ENCODE measurements at regions not wholly inside any gene's neighbourhood (a gene's known extent, or its start where the extent isn't known, plus 50 kb on each side); places are given as distances from the start of the nearest gene placed in this dataset.
"Not testable (repeated sequence)": the region's sequence is repeated elsewhere in the genome, so short reads cannot be mapped to it uniquely, and the experiment has no call there.

- no peak for DNase-seq
Observed at GRCh38 chr9:71364186-71364955, 242.9 kb upstream of the TRPM3 start.

- DNase-seq = no peak
Observed at GRCh38 chr9:71363286-71363961, 242.0 kb upstream of the TRPM3 start.

- DNase-seq = no peak
Observed at GRCh38 chr9:71361357-71361756, 239.9 kb upstream of the TRPM3 start.

GRCh38 chr9:71357346-71357745, 235.9 kb upstream of the TRPM3 start:
- DNase-seq = peak; percentile 1

- DNase-seq = no peak
Observed at GRCh38 chr9:71355884-71356283, 234.5 kb upstream of the TRPM3 start.

GRCh38 chr9:71353720-71354119, 232.3 kb upstream of the TRPM3 start:
- DNase-seq = no peak

GRCh38 chr9:71352837-71353236, 231.4 kb upstream of the TRPM3 start:
- no peak for DNase-seq

- no peak for DNase-seq
Observed at GRCh38 chr9:71349218-71349617, 227.8 kb upstream of the TRPM3 start.

- no peak for DNase-seq
Observed at GRCh38 chr9:71333321-71333720, 211.9 kb upstream of the TRPM3 start.

- DNase-seq = no peak
Observed at GRCh38 chr9:71331603-71332002, 210.2 kb upstream of the TRPM3 start.

- no peak for DNase-seq
Observed at GRCh38 chr9:71329873-71330272, 208.5 kb upstream of the TRPM3 start.

- no peak for DNase-seq
Observed at GRCh38 chr9:71326360-71326759, 204.9 kb upstream of the TRPM3 start.

- DNase-seq = no peak
Observed at GRCh38 chr9:71323357-71323756, 201.9 kb upstream of the TRPM3 start.

GRCh38 chr9:71322311-71322710, 200.9 kb upstream of the TRPM3 start:
- no peak for DNase-seq

- DNase-seq = no peak
Observed at GRCh38 chr9:71308454-71308853, 187.0 kb upstream of the TRPM3 start.

- no peak for DNase-seq
Observed at GRCh38 chr9:71306134-71306533, 184.7 kb upstream of the TRPM3 start.

- DNase-seq = no peak
Observed at GRCh38 chr9:71303351-71303750, 181.9 kb upstream of the TRPM3 start.

GRCh38 chr9:71302776-71303175, 181.4 kb upstream of the TRPM3 start:
- DNase-seq = no peak

- DNase-seq = no peak
Observed at GRCh38 chr9:71295928-71296327, 174.5 kb upstream of the TRPM3 start.

GRCh38 chr9:71286146-71286545, 164.7 kb upstream of the TRPM3 start:
- DNase-seq = no peak

GRCh38 chr9:71285191-71285656, 163.8 kb upstream of the TRPM3 start:
- DNase-seq = peak; percentile 64

- not testable (repeated sequence) for DNase-seq
Observed at GRCh38 chr9:71282116-71282515, 160.7 kb upstream of the TRPM3 start.

- no peak for DNase-seq
Observed at GRCh38 chr9:71279151-71279739, 157.8 kb upstream of the TRPM3 start.
